ENCODE measurements at regions not wholly inside any gene's neighbourhood (a gene's known extent, or its start where the extent isn't known, plus 50 kb on each side); places are given as distances from the start of the nearest gene placed in this dataset.
A peak's percentile ranks its signal among the peaks of the same experiment; 100 is the strongest.

GRCh38 chr22:19640306-19640705, 74.0 kb upstream of the SEPTIN5 start:
- Mint-ChIP-seq H3K4me1 (ENCODE audit: low read depth, unreplicated experiment) (no peaks in the 10 kb centered on the region), H3K36me3 (ENCODE audit: insufficient read depth, unreplicated experiment) (no peaks in the 10 kb centered on the region), H3K9me3 (ENCODE audit: low read depth, unreplicated experiment) (no peaks in the 10 kb centered on the region), H3K4me3 (ENCODE audit: low read depth, unreplicated experiment) (no peak overlapping the region), H3K27me3 (ENCODE audit: unreplicated experiment) (peaks cover 46% of the 10 kb centered on the region), H3K27ac (ENCODE audit: unreplicated experiment) (no peak overlapping the region)
- CTCF ChIA-PET, result no interaction called here
- no peak for DNase-seq
- TF ChIP-seq CTCF (IDR thresholded peaks at IDR 0.05; ENCODE audit: unreplicated experiment), result no peak
- BruUV-seq (replicated peaks), result no TSS peak
- intact Hi-C loops (cut with micrococcal nuclease; ENCODE audit: unreplicated experiment), result no loop called here

DNA sequence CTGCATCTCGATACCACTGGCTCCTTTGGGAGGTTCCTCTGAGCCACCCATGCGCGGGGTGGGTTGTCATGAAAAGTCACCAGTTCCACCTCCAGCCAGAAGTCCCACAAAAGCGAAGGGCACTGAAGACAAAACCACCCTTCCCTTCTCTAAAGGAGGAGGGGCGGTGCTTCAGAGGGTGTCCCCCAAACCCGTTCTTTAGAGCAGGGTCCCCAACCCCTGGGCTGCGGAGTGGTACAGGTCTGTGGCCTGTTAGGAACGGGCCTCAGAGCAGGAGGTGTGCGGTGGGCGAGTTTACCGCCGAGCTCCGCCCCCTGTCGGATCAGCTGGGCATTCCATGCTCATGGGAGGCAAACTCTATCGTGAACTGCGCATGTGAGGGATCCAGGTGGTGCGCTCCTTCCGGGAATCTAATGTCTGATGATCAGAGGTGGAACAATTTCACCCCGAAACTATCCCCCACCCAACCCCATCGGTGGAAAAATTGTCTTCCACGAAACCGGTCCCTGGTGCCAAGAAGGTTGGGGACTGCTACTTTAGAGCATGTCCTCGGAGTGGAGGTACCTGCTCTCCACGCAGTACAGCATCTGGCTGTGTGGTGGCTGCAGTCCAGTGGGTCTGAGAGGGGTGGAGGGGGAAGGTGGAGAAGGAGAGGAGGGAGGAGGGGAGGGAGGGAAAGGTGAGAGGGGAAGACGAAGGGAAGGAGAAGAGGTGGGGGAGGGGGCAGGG, 72.9 kb upstream of the SEPTIN5 start:
- H3K9me3 Mint-ChIP-seq (ENCODE audit: low read depth, unreplicated experiment), result peaks cover under 1% of the 10 kb centered on the region
- TF ChIP-seq CTCF (IDR thresholded peaks at IDR 0.05; ENCODE audit: unreplicated experiment), result peak; percentile 33
- H3K4me1 Mint-ChIP-seq (ENCODE audit: low read depth, unreplicated experiment), result no peaks in the 10 kb centered on the region
- peak; percentile 15 for DNase-seq
- H3K4me3 Mint-ChIP-seq (ENCODE audit: low read depth, unreplicated experiment), result no peak overlapping the region
- intact Hi-C loops (cut with micrococcal nuclease; ENCODE audit: unreplicated experiment), result no loop called here
- H3K27me3 Mint-ChIP-seq (ENCODE audit: unreplicated experiment), result peaks cover 54% of the 10 kb centered on the region
- BruUV-seq (replicated peaks), result no TSS peak
- H3K27ac Mint-ChIP-seq (ENCODE audit: unreplicated experiment), result no peak overlapping the region
- H3K36me3 Mint-ChIP-seq (ENCODE audit: insufficient read depth, unreplicated experiment), result no peaks in the 10 kb centered on the region
- CTCF ChIA-PET, result no interaction called here

- Mint-ChIP-seq H3K27ac (ENCODE audit: unreplicated experiment) (no peak overlapping the region), H3K4me1 (ENCODE audit: low read depth, unreplicated experiment) (no peaks in the 10 kb centered on the region), H3K9me3 (ENCODE audit: low read depth, unreplicated experiment) (peaks cover 3% of the 10 kb centered on the region), H3K27me3 (ENCODE audit: unreplicated experiment) (peaks cover 54% of the 10 kb centered on the region), H3K4me3 (ENCODE audit: low read depth, unreplicated experiment) (no peak overlapping the region), H3K36me3 (ENCODE audit: insufficient read depth, unreplicated experiment) (no peaks in the 10 kb centered on the region)
- no peak for DNase-seq
- CTCF ChIA-PET, result no interaction called here
- no TSS peak for BruUV-seq (replicated peaks)
- TF ChIP-seq CTCF (IDR thresholded peaks at IDR 0.05; ENCODE audit: unreplicated experiment), result no peak
- intact Hi-C loops (cut with micrococcal nuclease; ENCODE audit: unreplicated experiment), result no loop called here
These were observed 72.3 kb upstream of the SEPTIN5 start for GRCh38 chr22:19641983-19642451.

GRCh38 chr22:19643448-19644313, 70.6 kb upstream of the SEPTIN5 start:
- H3K27me3 Mint-ChIP-seq (ENCODE audit: unreplicated experiment), result peaks cover 49% of the 10 kb centered on the region
- no peak overlapping the region for H3K27ac Mint-ChIP-seq (ENCODE audit: unreplicated experiment)
- no peak for TF ChIP-seq CTCF (IDR thresholded peaks at IDR 0.05; ENCODE audit: unreplicated experiment)
- CTCF ChIA-PET, result no interaction called here
- H3K4me1 Mint-ChIP-seq (ENCODE audit: low read depth, unreplicated experiment), result no peaks in the 10 kb centered on the region
- intact Hi-C loops (cut with micrococcal nuclease; ENCODE audit: unreplicated experiment), result no loop called here
- no peaks in the 10 kb centered on the region for H3K36me3 Mint-ChIP-seq (ENCODE audit: insufficient read depth, unreplicated experiment)
- DNase-seq, result no peak
- BruUV-seq (replicated peaks), result no TSS peak
- H3K4me3 Mint-ChIP-seq (ENCODE audit: low read depth, unreplicated experiment), result no peak overlapping the region
- peaks cover 3% of the 10 kb centered on the region for H3K9me3 Mint-ChIP-seq (ENCODE audit: low read depth, unreplicated experiment)

Data from Calu3 (cell line).